ENCODE measurements at regions not wholly inside any gene's neighbourhood (a gene's known extent, or its start where the extent isn't known, plus 50 kb on each side); places are given as distances from the start of the nearest gene placed in this dataset.

- no peak overlapping the region for H3K4me3 ChIP-seq
- no peak for DNase-seq
- intact Hi-C loops (cut with DNase I; ENCODE audit: low total_unique reads), result no loop called here
These were observed 127.8 kb upstream of the TRIB2 start for GRCh38 chr2:12588986-12589385.

GRCh38 chr2:12589802-12590320 lies 126.9 kb upstream of the TRIB2 start:
- H3K4me3 ChIP-seq, result no peak overlapping the region
- TF ChIP-seq CTCF (IDR thresholded peaks at IDR 0.05) (no peak), POLR2A (IDR thresholded peaks at IDR 0.05) (no peak)
- WGBS, 2 donors, result 76 to 82% methylated on average over 5 of the region's 5 CpGs
- no peak for DNase-seq
- no peaks in the 10 kb centered on the region for H3K4me1 ChIP-seq
- H3K27ac ChIP-seq, result no peak overlapping the region
- H3K9me3 ChIP-seq, result no peaks in the 10 kb centered on the region
- intact Hi-C loops (cut with DNase I; ENCODE audit: low total_unique reads), result no loop called here
- H3K36me3 ChIP-seq (ENCODE audit: low read depth, missing control alignments), result no peaks in the 10 kb centered on the region
- H3K27me3 ChIP-seq, result no peaks in the 10 kb centered on the region

More at GRCh38 chr2:12588986-12589385, 127.8 kb upstream of the TRIB2 start:
- 93% methylated on average over 5 of the region's 5 CpGs for WGBS, 2 donors
- Histone ChIP-seq H3K27me3 (no peaks in the 10 kb centered on the region), H3K27ac (no peak overlapping the region), H3K4me1 (no peaks in the 10 kb centered on the region), H3K9me3 (no peaks in the 10 kb centered on the region), H3K36me3 (ENCODE audit: low read depth, missing control alignments) (no peaks in the 10 kb centered on the region)
- TF ChIP-seq POLR2A (IDR thresholded peaks at IDR 0.05) (no peak), CTCF (IDR thresholded peaks at IDR 0.05) (no peak)

GRCh38 chr2:12592296-12592695 lies 124.4 kb upstream of the TRIB2 start:
- no peaks in the 10 kb centered on the region for H3K4me1 ChIP-seq
- intact Hi-C loops (cut with DNase I; ENCODE audit: low total_unique reads), result no loop called here
- H3K9me3 ChIP-seq, result no peaks in the 10 kb centered on the region
- TF ChIP-seq CTCF (IDR thresholded peaks at IDR 0.05) (no peak), POLR2A (IDR thresholded peaks at IDR 0.05) (no peak)
- no peak for DNase-seq
- 73 to 88% methylated on average over 3 of the region's 3 CpGs for WGBS, 2 donors
- H3K27ac ChIP-seq, result no peak overlapping the region
- no peaks in the 10 kb centered on the region for H3K27me3 ChIP-seq
- no peak overlapping the region for H3K4me3 ChIP-seq
- H3K36me3 ChIP-seq (ENCODE audit: low read depth, missing control alignments), result no peaks in the 10 kb centered on the region

GRCh38 chr2:12594590-12594989 lies 122.1 kb upstream of the TRIB2 start:
- Histone ChIP-seq H3K4me3 (no peak overlapping the region), H3K27ac (no peak overlapping the region), H3K36me3 (ENCODE audit: low read depth, missing control alignments) (no peaks in the 10 kb centered on the region), H3K4me1 (no peaks in the 10 kb centered on the region), H3K27me3 (no peaks in the 10 kb centered on the region), H3K9me3 (no peaks in the 10 kb centered on the region)
- 87 to 91% methylated on average over 4 of the region's 4 CpGs for WGBS, 2 donors
- intact Hi-C loops (cut with DNase I; ENCODE audit: low total_unique reads), result no loop called here
- no peak for TF ChIP-seq POLR2A (IDR thresholded peaks at IDR 0.05)
- TF ChIP-seq CTCF (IDR thresholded peaks at IDR 0.05), result no peak
- DNase-seq, result no peak

GRCh38 chr2:12596771-12597170 lies 120.0 kb upstream of the TRIB2 start:
- no peaks in the 10 kb centered on the region for H3K36me3 ChIP-seq (ENCODE audit: low read depth, missing control alignments)
- no peak for TF ChIP-seq CTCF (IDR thresholded peaks at IDR 0.05)
- TF ChIP-seq POLR2A (IDR thresholded peaks at IDR 0.05), result no peak
- no peaks in the 10 kb centered on the region for H3K4me1 ChIP-seq
- WGBS, 2 donors, result 93 to 100% methylated on average over 3 of the region's 3 CpGs
- H3K4me3 ChIP-seq, result no peak overlapping the region
- DNase-seq, result no peak
- H3K27ac ChIP-seq, result no peak overlapping the region
- H3K27me3 ChIP-seq, result no peaks in the 10 kb centered on the region
- H3K9me3 ChIP-seq, result no peaks in the 10 kb centered on the region
- intact Hi-C loops (cut with DNase I; ENCODE audit: low total_unique reads), result no loop called here
